K562 (cell line): ENCODE measurements at regions not wholly inside any gene's neighbourhood (a gene's known extent, or its start where the extent isn't known, plus 50 kb on each side); places are given as distances from the start of the nearest gene placed in this dataset.

Source experiments
- BMI1 ChIP-seq: fragments of 150-350 bp; IDR thresholded peaks from 2 replicates; pipeline ENCODE4 v1.6.1; 2014; ENCODE audit warnings: low read length
- HES1 ChIP-seq: fragments of 450-650 bp; IDR thresholded peaks from 2 replicates; pipeline ENCODE4 v1.6.1; 2016; ENCODE audit warnings: low read depth, mild to moderate bottlenecking, moderate library complexity
- POLR2A ChIP-seq: fragments of 450-650 bp; conservative IDR thresholded peaks from 2 replicates; pipeline ENCODE4 v1.6.1; 2016
- SPI1 ChIP-seq: IDR thresholded peaks from 2 replicates; pipeline ENCODE4 v1.6.1; 2011; ENCODE audit warnings: low read depth, low read length, control low read depth, borderline replicate concordance
- TCF7L2 ChIP-seq: fragments of 150-350 bp; IDR thresholded peaks from 2 replicates; pipeline ENCODE4 v1.6.1; 2016; ENCODE audit warnings: low read depth, mild to moderate bottlenecking, low read length, moderate library complexity
- ZNF740 ChIP-seq, 3 experiments: fragments of 200-800 bp in 1 of 3; sonication (Bioruptor generic) in 1 of 3; sonication (generic) in 1 of 3; formaldehyde crosslinking in 1 of 3; IDR thresholded peaks; 2 replicates each; pipeline versions ENCODE4 v1.6.1 to v1.8.0; 2016 to 2022; ENCODE audit warnings: mild to moderate bottlenecking in 2 of 3, missing compliant biosample characterization in 2 of 3, missing genetic modification characterization in 2 of 3, missing genetic modification reagents in 1 of 3

- no peak for TF ChIP-seq SPI1
- TF ChIP-seq POLR2A: no peak
- no peak for TF ChIP-seq ZNF740 (CRISPR knock-in tag; IDR thresholded peaks at IDR 0.05)
- TF ChIP-seq ZNF740 (tag; IDR thresholded peaks at IDR 0.05): no peak
- TF ChIP-seq TCF7L2: no peak
- TF ChIP-seq HES1: no peak
- TF ChIP-seq BMI1: no peak
These were observed 124.5 kb downstream of the C5orf15 start for GRCh38 chr5:133843911-133844310.
